ENCODE measurements at regions not wholly inside any gene's neighbourhood (a gene's known extent, or its start where the extent isn't known, plus 50 kb on each side); places are given as distances from the start of the nearest gene placed in this dataset.
"Not testable (repeated sequence)": the region's sequence is repeated elsewhere in the genome, so short reads cannot be mapped to it uniquely, and the experiment has no call there.

GRCh38 chr7:115208710-115209560 lies 287.0 kb downstream of the MDFIC start:
- dilution Hi-C loops (cut with MboI; ENCODE audit: extremely low pct_ligation_motif_present, low sequenced_read_pairs), result no loop called here
- no peak overlapping the region for H3K9ac ChIP-seq (replicated peaks; ENCODE audit: extremely low read depth, insufficient read depth, low read length)
- H3K4me1 ChIP-seq (ENCODE audit: control insufficient read depth, extremely low read depth, insufficient read depth, low read length), result peaks cover 2% of the 10 kb centered on the region
- H3K4me2 ChIP-seq (ENCODE audit: insufficient read depth, low read length), result no peak overlapping the region
- no TSS peak for BruUV-seq (replicated peaks)
- FAIRE-seq (peak; percentile 28), DNase-seq (ENCODE audit: low read depth, low spot score) (no peak)
- ChIA-PET CTCF (no interaction called here), POLR2A (no interaction called here)
- H3K36me3 ChIP-seq (ENCODE audit: control insufficient read depth in 2 of 2, extremely low read depth in 1 of 2, insufficient read depth in 2 of 2, low read length in 2 of 2), result no peaks in the 10 kb centered on the region
- no peaks in the 10 kb centered on the region for H4K20me1 ChIP-seq (replicated peaks; ENCODE audit: control insufficient read depth, extremely low read depth, insufficient read depth, low read length)
- no peak overlapping the region for H3K27ac ChIP-seq (ENCODE audit: insufficient read depth, low read depth, low read length)
- H3K9me3 ChIP-seq (replicated peaks; ENCODE audit: control insufficient read depth, insufficient read depth, low read length), result no peaks in the 10 kb centered on the region
- no peaks in the 10 kb centered on the region for H3K9me1 ChIP-seq (replicated peaks; ENCODE audit: control insufficient read depth, extremely low read depth, insufficient read depth, low read length)
- no peak overlapping the region for H2AFZ ChIP-seq (ENCODE audit: low read depth, low read length)
- H3K27me3 ChIP-seq (ENCODE audit: control insufficient read depth in 2 of 2, insufficient read depth in 2 of 2, low read length in 2 of 2), result peaks cover 0 to 3% of the 10 kb centered on the region in 2 experiments
- intact Hi-C loops (cut with micrococcal nuclease), result no loop called here
- H3K4me3 ChIP-seq (replicated peaks in 1 of 3; ENCODE audit: insufficient read depth in 1 of 3, low read depth in 1 of 3, low read length in 3 of 3), result no peak overlapping the region
- TF ChIP-seq MAX (IDR thresholded peaks at IDR 0.05; ENCODE audit: insufficient read depth, insufficient read length) (no peak), EZH2 (IDR thresholded peaks at IDR 0.05; ENCODE audit: borderline replicate concordance, low read depth, low read length, severe bottlenecking) (no peak)
- no peaks in the 10 kb centered on the region for H3K79me2 ChIP-seq (ENCODE audit: control insufficient read depth, insufficient read depth, low read length)

- H3K4me3 ChIP-seq (replicated peaks in 1 of 3; ENCODE audit: insufficient read depth in 1 of 3, low read depth in 1 of 3, low read length in 3 of 3); H3K9ac ChIP-seq (replicated peaks; ENCODE audit: extremely low read depth, insufficient read depth, low read length); H3K27me3 ChIP-seq (ENCODE audit: control insufficient read depth in 2 of 2, insufficient read depth in 2 of 2, low read length in 2 of 2); H3K27ac ChIP-seq (ENCODE audit: insufficient read depth, low read depth, low read length); BruUV-seq (replicated peaks); DNase-seq (ENCODE audit: low read depth, low spot score); H3K36me3 ChIP-seq (ENCODE audit: control insufficient read depth in 2 of 2, extremely low read depth in 1 of 2, insufficient read depth in 2 of 2, low read length in 2 of 2); H3K9me3 ChIP-seq (replicated peaks; ENCODE audit: control insufficient read depth, insufficient read depth, low read length); intact Hi-C loops (cut with micrococcal nuclease); POLR2A ChIA-PET; FAIRE-seq; H3K9me1 ChIP-seq (replicated peaks; ENCODE audit: control insufficient read depth, extremely low read depth, insufficient read depth, low read length); H3K4me2 ChIP-seq (ENCODE audit: insufficient read depth, low read length); H4K20me1 ChIP-seq (replicated peaks; ENCODE audit: control insufficient read depth, extremely low read depth, insufficient read depth, low read length); H3K79me2 ChIP-seq (ENCODE audit: control insufficient read depth, insufficient read depth, low read length); dilution Hi-C loops (cut with MboI; ENCODE audit: extremely low pct_ligation_motif_present, low sequenced_read_pairs); H2AFZ ChIP-seq (ENCODE audit: low read depth, low read length); H3K4me1 ChIP-seq (ENCODE audit: control insufficient read depth, extremely low read depth, insufficient read depth, low read length): not testable (repeated sequence)
- CTCF ChIA-PET, result interaction anchor here (0.8 kb wide), 1 partner anchor 11 kb away, joined by 3 read pairs; no protein-coding TSS in a partner anchor
Observed at GRCh38 chr7:115206374-115206773, 284.5 kb downstream of the MDFIC start.

Data from endothelial cell of umbilical vein (primary cell).